Keratinocyte (primary cell): ENCODE measurements at regions not wholly inside any gene's neighbourhood (a gene's known extent, or its start where the extent isn't known, plus 50 kb on each side); places are given as distances from the start of the nearest gene placed in this dataset.

ENCODE experiments used
- DNase-seq: peaks from one replicate; pipeline ENCODE4 v3.0.0-alpha.2; 2011; ENCODE audit warnings: low read depth, missing footprints, low spot score
- FAIRE-seq: peaks from 2 replicates; lab custom pipeline; 2011; peaks lifted over from hg19 to GRCh38; lab: Jason Lieb, UNC
- H2AFZ ChIP-seq: 2 replicates; pipeline ENCODE4 v1.6.0; 2012; ENCODE audit warnings: low read length, control low read depth, inconsistent platforms; ENCODE audit not compliant: control insufficient read depth
- H3K27ac ChIP-seq: 2 replicates; pipeline ENCODE4 v1.5.1; 2011; ENCODE audit warnings: low read length; ENCODE audit not compliant: control insufficient read depth, insufficient read depth
- H3K27me3 ChIP-seq: 3 replicates; pipeline ENCODE4 v1.6.0; 2011; ENCODE audit warnings: low read length; ENCODE audit not compliant: control insufficient read depth, insufficient read depth; ENCODE audit errors: extremely low read depth
- H3K36me3 ChIP-seq, 2 experiments: 2 replicates in 1 of 2; 3 replicates in 1 of 2; pipeline ENCODE4 v1.5.1; 2011; ENCODE audit warnings: low read length in 2 of 2, mild to moderate bottlenecking in 1 of 2; ENCODE audit not compliant: control insufficient read depth in 2 of 2, insufficient read depth in 2 of 2; ENCODE audit errors: extremely low read depth in 1 of 2
- H3K4me1 ChIP-seq: 3 replicates; pipeline ENCODE4 v1.5.1; 2011; ENCODE audit warnings: low read length; ENCODE audit not compliant: control insufficient read depth, insufficient read depth; ENCODE audit errors: extremely low read depth
- H3K4me2 ChIP-seq: 3 replicates; pipeline ENCODE4 v1.6.0; 2011; ENCODE audit warnings: low read depth, low read length; ENCODE audit not compliant: control insufficient read depth, insufficient read depth; ENCODE audit errors: extremely low read depth
- H3K4me3 ChIP-seq, 3 experiments: fragments of 200-600 bp in 1 of 3; sonication (generic) in 1 of 3; 2 replicates in 2 of 3; 3 replicates in 1 of 3; pipeline ENCODE4 v1.5.1; 2011 to 2016; ENCODE audit warnings: low read length in 3 of 3, mild to moderate bottlenecking in 3 of 3, control low read depth in 2 of 3, inconsistent platforms in 1 of 3, low read depth in 1 of 3, mixed read lengths in 1 of 3, mixed run types in 1 of 3, moderate library complexity in 1 of 3; ENCODE audit not compliant: control insufficient read depth in 2 of 3, insufficient read depth in 2 of 3; ENCODE audit errors: extremely low read depth in 1 of 3
- H3K79me2 ChIP-seq: 2 replicates; pipeline ENCODE4 v1.6.0; 2012; ENCODE audit warnings: low read length; ENCODE audit not compliant: control insufficient read depth, insufficient read depth
- H3K9ac ChIP-seq: 3 replicates; pipeline ENCODE4 v1.6.0; 2011; ENCODE audit warnings: low read length; ENCODE audit not compliant: control insufficient read depth, insufficient read depth; ENCODE audit errors: extremely low read depth
- H3K9me1 ChIP-seq: 3 replicates; pipeline ENCODE4 v1.6.0; 2011; ENCODE audit warnings: low read length; ENCODE audit not compliant: control insufficient read depth, insufficient read depth; ENCODE audit errors: extremely low read depth
- H3K9me3 ChIP-seq: 2 replicates; pipeline ENCODE4 v1.5.1; 2012; ENCODE audit warnings: low read depth, low read length; ENCODE audit not compliant: control insufficient read depth
- H4K20me1 ChIP-seq: 3 replicates; pipeline ENCODE4 v1.6.0; 2011; ENCODE audit warnings: low read length; ENCODE audit not compliant: control insufficient read depth, insufficient read depth; ENCODE audit errors: extremely low read depth
- CTCF ChIP-seq, 3 experiments: IDR thresholded peaks in 1 of 3; conservative IDR thresholded peaks in 1 of 3; optimal IDR thresholded peaks in 1 of 3; 2 replicates in 2 of 3; 3 replicates in 1 of 3; pipeline versions ENCODE3 to v1.5.1; 2011; ENCODE audit warnings: low read length in 3 of 3, mild to moderate bottlenecking in 3 of 3, moderate library complexity in 2 of 3, control low read depth in 1 of 3, inconsistent platforms in 1 of 3; ENCODE audit not compliant: insufficient read depth in 2 of 3; ENCODE audit errors: extremely low read depth in 1 of 3
- EZH2 ChIP-seq: IDR thresholded peaks from one replicate; pipeline ENCODE4 v1.6.1; 2012; ENCODE audit warnings: inconsistent platforms, mild to moderate bottlenecking, low read length, moderate library complexity
- dilution Hi-C: fragments of 300-500 bp; cut with MboI; formaldehyde crosslinking; loops from one replicate; pipeline ENCODE4 v1.7.0; 2020; ENCODE audit warnings: low sequenced_read_pairs; ENCODE audit not compliant: extremely low pct_ligation_motif_present

GRCh38 chr5:34576891-34577666, 79.0 kb upstream of the RAI14 start:
- no peak overlapping the region for H2AFZ ChIP-seq
- H3K4me2 ChIP-seq = no peak overlapping the region
- no peak for FAIRE-seq
- no peaks in the 10 kb centered on the region for H3K9me1 ChIP-seq
- no peak overlapping the region for H3K27ac ChIP-seq
- no peak for DNase-seq
- no peaks in the 10 kb centered on the region for H3K79me2 ChIP-seq
- H3K4me1 ChIP-seq = no peaks in the 10 kb centered on the region
- TF ChIP-seq CTCF (optimal IDR thresholded peaks at IDR 0.05 in 1 of 3, IDR thresholded peaks at IDR 0.05 in 1 of 3, conservative IDR thresholded peaks at IDR 0.05 in 1 of 3; ENCODE audit: extremely low read depth in 1 of 3, insufficient read depth in 2 of 3, low read length in 3 of 3) (no peak), EZH2 (no peak)
- no peaks in the 10 kb centered on the region for H3K27me3 ChIP-seq
- no peak overlapping the region for H3K4me3 ChIP-seq
- H3K9ac ChIP-seq = no peak overlapping the region
- H3K36me3 ChIP-seq = no peaks in the 10 kb centered on the region
- H4K20me1 ChIP-seq = no peaks in the 10 kb centered on the region
- H3K9me3 ChIP-seq = no peaks in the 10 kb centered on the region
- dilution Hi-C loops = no loop called here

GRCh38 chr5:34578962-34579361, 77.2 kb upstream of the RAI14 start:
- Histone ChIP-seq H3K9ac (no peak overlapping the region), H3K9me3 (no peaks in the 10 kb centered on the region), H2AFZ (no peak overlapping the region), H3K4me3 (no peak overlapping the region), H3K27me3 (no peaks in the 10 kb centered on the region), H3K9me1 (no peaks in the 10 kb centered on the region), H3K4me1 (peaks cover 6% of the 10 kb centered on the region), H3K27ac (no peak overlapping the region), H4K20me1 (no peaks in the 10 kb centered on the region), H3K36me3 (no peaks in the 10 kb centered on the region), H3K4me2 (no peak overlapping the region), H3K79me2 (no peaks in the 10 kb centered on the region)
- dilution Hi-C loops = no loop called here
- FAIRE-seq (no peak), DNase-seq (no peak)
- no peak for TF ChIP-seq EZH2
- TF ChIP-seq CTCF (optimal IDR thresholded peaks at IDR 0.05 in 1 of 3, IDR thresholded peaks at IDR 0.05 in 1 of 3, conservative IDR thresholded peaks at IDR 0.05 in 1 of 3; ENCODE audit: extremely low read depth in 1 of 3, insufficient read depth in 2 of 3, low read length in 3 of 3) = no peak
